Skeletal muscle tissue (tissue), 3 donors: ENCODE measurements at regions not wholly inside any gene's neighbourhood (a gene's known extent, or its start where the extent isn't known, plus 50 kb on each side); places are given as distances from the start of the nearest gene placed in this dataset.

ENCODE experiments used
- H3K27ac ChIP-seq: one replicate; pipeline ENCODE4 v1.7.0; 2013; ENCODE audit warnings: mild to moderate bottlenecking, low read depth, low read length, inconsistent platforms
- H3K27me3 ChIP-seq, 3 donors: one replicate each; pipeline ENCODE4 v1.7.0; 2013; ENCODE audit warnings: low read length in 3 of 3; ENCODE audit not compliant: control insufficient read depth in 3 of 3, insufficient read depth in 3 of 3
- H3K36me3 ChIP-seq, 3 donors: one replicate each; pipeline ENCODE4 v1.7.0; 2013; ENCODE audit warnings: low read length in 3 of 3; ENCODE audit not compliant: control insufficient read depth in 3 of 3, insufficient read depth in 3 of 3
- H3K4me1 ChIP-seq, 3 donors: one replicate each; pipeline ENCODE4 v1.7.0; 2013; ENCODE audit warnings: low read length in 3 of 3, mild to moderate bottlenecking in 3 of 3; ENCODE audit not compliant: control insufficient read depth in 3 of 3, insufficient read depth in 3 of 3
- H3K4me3 ChIP-seq, 3 donors: one replicate each; pipeline ENCODE4 v1.7.0; 2013; ENCODE audit warnings: low read length in 3 of 3
- H3K9ac ChIP-seq, 3 donors: one replicate each; pipeline ENCODE4 v1.7.0; 2013; ENCODE audit warnings: low read length in 3 of 3, mild to moderate bottlenecking in 3 of 3, moderate library complexity in 2 of 3, low read depth in 1 of 3
- H3K9me3 ChIP-seq, 3 donors: one replicate each; pipeline ENCODE4 v1.7.0; 2013; ENCODE audit warnings: low read length in 3 of 3; ENCODE audit not compliant: control insufficient read depth in 3 of 3
- donor health status: Osteomylitis.

DNA sequence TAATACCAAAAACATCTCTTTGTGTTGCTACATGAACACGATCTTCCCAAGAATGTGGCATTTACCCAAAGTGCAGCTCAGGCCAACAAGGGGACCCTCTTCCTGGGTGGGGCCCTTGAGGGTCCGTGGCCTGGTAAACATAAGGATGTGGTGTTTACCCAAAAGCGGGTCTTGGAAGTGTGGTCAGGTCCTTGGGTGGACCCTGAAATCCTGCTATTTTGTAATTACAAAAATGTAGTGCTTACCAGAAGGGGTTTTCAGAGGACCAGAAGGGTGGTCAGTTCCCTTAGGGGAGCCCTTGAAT is 87.8 kb upstream of the PRDM11 start:
- Histone ChIP-seq H3K27ac (no peak overlapping the region), H3K4me1 (peaks cover 8 to 13% (median 10%) of the 10 kb centered on the region in 3 donors), H3K9ac (no peak overlapping the region), H3K9me3 (peaks cover 0 to 8% (median 2%) of the 10 kb centered on the region in 3 donors), H3K27me3 (no peaks in the 10 kb centered on the region), H3K36me3 (no peaks in the 10 kb centered on the region), H3K4me3 (no peak overlapping the region)

DNA sequence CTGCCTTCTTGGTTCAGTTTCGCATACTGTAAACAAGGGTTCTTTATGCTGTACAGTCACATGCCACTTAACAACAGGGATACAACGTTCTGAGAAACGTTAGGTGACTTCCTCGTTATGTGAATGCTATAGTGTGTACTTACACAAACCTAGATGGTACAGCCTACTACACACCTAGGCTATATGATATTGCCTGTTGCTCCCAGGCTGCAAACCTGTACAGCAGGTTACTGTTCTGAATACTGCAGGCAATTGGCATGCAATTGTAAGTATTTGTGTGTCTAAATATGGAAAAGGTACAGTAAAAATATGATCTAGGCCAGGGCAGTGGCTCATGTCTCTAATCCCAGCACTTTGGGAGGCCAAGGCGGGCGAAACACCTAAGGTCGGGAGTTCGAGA is 85.7 kb upstream of the PRDM11 start:
- Histone ChIP-seq H3K9me3 (peaks cover 0 to 14% (median 2%) of the 10 kb centered on the region in 3 donors), H3K27me3 (no peaks in the 10 kb centered on the region), H3K27ac (no peak overlapping the region), H3K36me3 (no peaks in the 10 kb centered on the region), H3K4me1 (peaks cover 5 to 10% (median 6%) of the 10 kb centered on the region in 3 donors), H3K4me3 (no peak overlapping the region), H3K9ac (no peak overlapping the region)

DNA sequence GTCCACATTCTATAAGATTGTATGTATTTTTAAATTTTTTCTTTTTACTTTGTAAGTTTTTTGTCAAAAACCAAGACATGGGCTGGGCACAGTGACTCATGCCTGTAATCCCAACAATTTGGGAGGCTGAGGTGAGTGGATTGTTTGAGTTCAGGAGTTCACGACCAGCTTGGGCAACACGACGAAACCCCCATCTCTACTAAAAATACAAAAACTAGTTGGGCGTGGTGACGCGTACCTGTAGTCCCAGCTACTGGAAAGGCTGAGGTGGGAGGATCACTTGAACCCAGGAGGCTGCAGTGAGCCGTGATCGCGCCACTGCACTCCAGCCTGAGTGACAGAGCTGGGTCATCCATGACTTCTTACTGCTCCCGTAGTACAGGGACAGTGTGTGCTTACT is 84.8 kb upstream of the PRDM11 start:
- Histone ChIP-seq H3K4me1 (peaks cover 5 to 10% (median 6%) of the 10 kb centered on the region in 3 donors), H3K4me3 (no peak overlapping the region), H3K27ac (no peak overlapping the region), H3K27me3 (no peaks in the 10 kb centered on the region), H3K9ac (no peak overlapping the region), H3K9me3 (peaks cover 0 to 14% (median 2%) of the 10 kb centered on the region in 3 donors), H3K36me3 (no peaks in the 10 kb centered on the region)

DNA sequence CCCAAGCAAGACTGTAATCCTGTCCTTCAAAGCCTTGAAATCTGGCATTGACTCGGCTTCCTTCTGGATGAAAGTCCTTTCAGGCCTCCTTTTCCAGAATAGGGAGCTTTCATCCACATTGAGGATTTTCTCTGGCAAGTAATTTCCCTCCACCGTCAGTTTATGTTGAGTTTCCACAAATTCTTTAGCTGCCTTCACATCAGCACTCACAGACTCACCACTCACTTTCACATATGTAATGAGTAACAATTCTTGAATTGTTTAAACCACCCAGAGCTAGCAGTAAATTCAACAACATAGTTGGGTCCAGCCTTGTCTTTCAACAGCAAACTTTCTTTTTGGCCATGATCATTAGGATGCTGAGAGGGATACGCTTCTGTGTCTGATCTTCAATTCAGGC is 84.3 kb upstream of the PRDM11 start:
- Histone ChIP-seq H3K9ac (no peak overlapping the region), H3K36me3 (no peaks in the 10 kb centered on the region), H3K4me1 (peaks cover 5 to 10% (median 6%) of the 10 kb centered on the region in 3 donors), H3K4me3 (no peak overlapping the region), H3K9me3 (peaks cover 0 to 14% (median 4%) of the 10 kb centered on the region in 3 donors), H3K27me3 (no peaks in the 10 kb centered on the region), H3K27ac (no peak overlapping the region)

DNA sequence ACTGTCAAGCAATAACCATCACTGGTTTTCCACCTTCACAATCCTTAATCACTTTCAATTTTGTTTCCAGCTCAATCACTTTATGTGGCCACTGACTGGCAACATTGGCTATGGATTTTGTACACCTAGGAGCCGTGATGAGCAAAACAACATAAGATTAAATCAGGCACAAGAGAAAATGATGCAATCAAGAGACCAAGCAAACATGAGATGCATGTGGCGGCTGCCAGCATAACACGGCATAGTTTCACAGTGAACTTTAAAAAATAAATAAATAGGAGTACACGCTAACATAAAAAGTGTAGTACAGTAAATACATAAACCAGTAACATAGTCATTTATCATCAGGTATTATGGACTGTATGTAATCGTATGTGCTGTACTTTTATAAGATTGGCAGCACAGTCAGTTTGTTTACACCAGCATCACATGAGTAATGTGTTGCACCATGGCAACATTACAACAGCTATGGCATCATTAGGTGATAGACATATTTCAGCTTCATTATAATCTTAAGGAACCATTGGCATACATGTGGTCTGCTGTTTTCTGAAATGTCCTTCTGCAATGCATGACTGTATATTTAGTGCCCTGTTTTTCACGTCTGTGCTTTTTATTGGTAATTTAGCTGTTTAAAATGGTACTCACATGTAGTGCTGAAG is 83.3 kb upstream of the PRDM11 start:
- Histone ChIP-seq H3K9me3 (peaks cover 0 to 14% (median 5%) of the 10 kb centered on the region in 3 donors), H3K9ac (no peak overlapping the region), H3K4me3 (no peak overlapping the region), H3K27ac (no peak overlapping the region), H3K4me1 (peaks cover 0 to 5% (median under 1%) of the 10 kb centered on the region in 3 donors), H3K36me3 (no peaks in the 10 kb centered on the region), H3K27me3 (no peaks in the 10 kb centered on the region)

DNA sequence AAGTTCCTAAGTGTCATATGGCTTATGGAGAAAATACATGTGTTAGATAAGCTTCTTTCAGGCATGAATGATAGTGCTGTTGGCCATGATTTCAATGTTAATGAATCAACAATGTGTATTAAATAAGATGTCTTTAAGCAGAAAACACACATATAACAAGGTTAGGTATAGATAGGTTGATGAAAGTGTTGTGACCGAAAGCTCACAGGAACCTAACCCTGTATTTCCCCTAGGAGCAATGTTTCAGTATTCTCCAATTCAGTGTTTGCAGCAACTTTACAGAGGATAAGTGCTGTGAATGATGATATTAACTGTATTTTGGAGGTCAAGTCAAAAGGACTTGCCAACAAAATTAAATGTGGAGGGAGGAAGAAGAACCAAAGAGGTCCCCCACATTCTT is 82.8 kb upstream of the PRDM11 start:
- Histone ChIP-seq H3K4me1 (peaks cover 0 to 4% (median 0%) of the 10 kb centered on the region in 3 donors), H3K9ac (no peak overlapping the region), H3K36me3 (no peaks in the 10 kb centered on the region), H3K9me3 (peaks cover 0 to 14% (median 5%) of the 10 kb centered on the region in 3 donors), H3K27me3 (no peaks in the 10 kb centered on the region), H3K4me3 (no peak overlapping the region), H3K27ac (no peak overlapping the region)

DNA sequence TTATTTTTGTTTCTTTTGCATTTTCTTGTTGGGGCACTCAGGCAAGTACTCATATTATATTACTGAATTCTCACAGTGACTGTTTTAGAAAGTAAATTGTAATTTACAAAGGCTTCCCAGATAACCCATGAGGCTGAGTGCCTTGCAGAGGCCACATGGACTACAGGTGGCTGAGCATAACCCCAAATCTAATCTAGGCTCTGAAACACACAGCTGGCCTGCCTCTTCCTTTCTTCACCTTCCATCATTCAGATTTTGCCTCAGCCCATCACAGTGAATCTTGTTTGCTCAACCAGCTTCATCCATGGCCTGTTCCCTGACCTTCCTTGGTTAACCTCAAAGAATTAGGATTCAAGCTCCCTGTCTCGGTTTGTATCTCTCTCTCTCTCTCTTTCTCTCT is 78.5 kb upstream of the PRDM11 start:
- H3K4me1 ChIP-seq = peaks cover 12 to 15% (median 14%) of the 10 kb centered on the region in 3 donors
- H3K9ac ChIP-seq = no peak overlapping the region
- no peaks in the 10 kb centered on the region for H3K36me3 ChIP-seq
- H3K27me3 ChIP-seq = no peaks in the 10 kb centered on the region
- peaks cover 0 to 11% (median 5%) of the 10 kb centered on the region in 3 donors for H3K9me3 ChIP-seq
- H3K4me3 ChIP-seq = no peak overlapping the region
- no peak overlapping the region for H3K27ac ChIP-seq

DNA sequence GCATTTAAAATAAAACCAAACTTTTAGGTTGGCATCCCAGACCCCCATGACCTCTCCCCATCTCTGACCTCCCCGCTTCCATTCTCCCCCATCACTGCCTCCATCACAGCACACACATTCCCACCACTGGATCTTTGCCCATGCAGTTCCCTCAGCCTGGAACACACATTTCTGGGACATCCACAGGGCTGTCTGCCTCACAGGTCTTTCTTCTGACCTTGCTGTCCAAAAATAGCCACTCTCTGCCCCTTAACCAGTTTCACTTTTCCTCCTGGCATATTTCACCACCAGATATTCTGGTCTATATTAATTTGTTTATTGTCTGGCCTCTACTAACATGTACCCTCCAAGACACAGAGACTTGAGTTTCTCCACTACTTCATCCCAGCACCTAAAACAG is 75.2 kb upstream of the PRDM11 start:
- peak overlapping the region in 1 of 3 donors; percentile 19 for H3K9ac ChIP-seq
- H3K27me3 ChIP-seq = no peaks in the 10 kb centered on the region
- peaks cover 0 to 3% (median 0%) of the 10 kb centered on the region in 3 donors for H3K9me3 ChIP-seq
- no peaks in the 10 kb centered on the region for H3K36me3 ChIP-seq
- H3K4me1 ChIP-seq = peaks cover 12 to 21% (median 18%) of the 10 kb centered on the region in 3 donors
- no peak overlapping the region for H3K4me3 ChIP-seq
- H3K27ac ChIP-seq = no peak overlapping the region

DNA sequence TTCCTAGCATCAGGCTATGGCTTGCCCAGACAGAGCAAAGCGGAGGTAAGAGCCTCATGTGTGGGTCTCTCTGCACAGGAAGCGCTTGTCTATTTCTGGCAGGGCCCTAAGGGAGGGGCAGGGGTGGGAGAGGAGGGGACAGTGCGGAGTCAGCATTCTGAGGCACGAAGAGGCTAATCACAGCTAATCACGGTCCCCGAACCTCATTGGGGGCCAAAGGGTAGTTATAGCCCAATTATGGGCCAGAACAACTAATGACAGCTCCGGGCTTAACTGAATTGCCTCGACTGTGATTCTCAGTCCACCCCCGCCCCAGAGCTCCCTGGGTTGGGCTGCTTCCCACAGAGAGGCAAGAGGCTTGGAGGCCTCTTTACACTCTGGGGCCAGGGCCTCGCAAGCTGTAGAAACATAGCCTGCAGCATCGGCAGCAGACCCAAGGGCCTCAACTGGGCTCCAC is 72.7 kb upstream of the PRDM11 start:
- H3K4me3 ChIP-seq = no peak overlapping the region
- H3K36me3 ChIP-seq = no peaks in the 10 kb centered on the region
- no peaks in the 10 kb centered on the region for H3K9me3 ChIP-seq
- no peak overlapping the region for H3K27ac ChIP-seq
- H3K9ac ChIP-seq = no peak overlapping the region
- H3K27me3 ChIP-seq = no peaks in the 10 kb centered on the region
- peaks cover 12 to 21% (median 18%) of the 10 kb centered on the region in 3 donors for H3K4me1 ChIP-seq

DNA sequence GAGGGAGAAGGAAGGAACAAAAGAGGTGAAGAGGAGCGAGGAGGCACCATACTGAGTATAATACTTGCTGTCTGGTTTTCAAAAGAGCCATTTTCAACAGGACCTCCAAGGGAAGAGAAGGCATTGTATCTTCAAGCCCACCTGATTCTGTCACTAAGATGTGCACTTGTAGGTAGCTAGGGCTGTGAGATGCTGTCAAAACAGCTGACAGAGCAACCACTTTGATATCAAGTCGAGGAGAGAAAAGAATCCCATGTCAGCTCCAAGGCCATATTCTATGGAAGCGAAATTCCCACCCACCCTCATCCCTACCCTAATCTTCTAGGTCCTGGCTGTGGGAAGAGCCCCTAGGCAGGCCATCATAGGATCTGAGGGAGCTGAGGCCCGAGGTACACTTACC is 70.9 kb upstream of the PRDM11 start:
- H3K27ac ChIP-seq = no peak overlapping the region
- no peaks in the 10 kb centered on the region for H3K9me3 ChIP-seq
- no peak overlapping the region for H3K9ac ChIP-seq
- no peak overlapping the region for H3K4me3 ChIP-seq
- H3K4me1 ChIP-seq = peaks cover 16 to 33% (median 30%) of the 10 kb centered on the region in 3 donors
- no peaks in the 10 kb centered on the region for H3K27me3 ChIP-seq
- H3K36me3 ChIP-seq = no peaks in the 10 kb centered on the region
